ENCODE measurements at regions not wholly inside any gene's neighbourhood (a gene's known extent, or its start where the extent isn't known, plus 50 kb on each side); places are given as distances from the start of the nearest gene placed in this dataset.

- Histone ChIP-seq H3K4me3 (ENCODE audit: low read length) (no peak overlapping the region), H3K36me3 (ENCODE audit: insufficient read depth, low read length) (no peaks in the 10 kb centered on the region), H3K27ac (ENCODE audit: low read depth in 1 of 2, low read length in 2 of 2) (no peak overlapping the region), H3K27me3 (ENCODE audit: control insufficient read depth in 1 of 2, insufficient read depth in 2 of 2, low read length in 2 of 2) (no peaks in the 10 kb centered on the region), H3K9me3 (ENCODE audit: control insufficient read depth in 1 of 2, insufficient read depth in 1 of 2, low read length in 2 of 2) (peaks cover 0 to 6% of the 10 kb centered on the region in 2 experiments), H3K4me1 (ENCODE audit: insufficient read depth, low read length) (no peaks in the 10 kb centered on the region)
- Mint-ChIP-seq H3K9me3 (no peaks in the 10 kb centered on the region), H3K27ac (no peak overlapping the region), H3K4me3 (no peak overlapping the region), H3K36me3 (ENCODE audit: low read depth) (no peaks in the 10 kb centered on the region), H3K4me1 (ENCODE audit: low read depth) (no peaks in the 10 kb centered on the region), H3K27me3 (no peaks in the 10 kb centered on the region)
- ChIA-PET CTCF (no interaction called here), POLR2A (interaction anchor here (1.3 kb wide), 1 partner anchor 57 kb away, joined by 3 read pairs; no protein-coding TSS in a partner anchor)
- no peak for TF ChIP-seq CTCF (IDR thresholded peaks at IDR 0.05)
- DNase-seq (no peak), ATAC-seq (ENCODE audit: poor library complexity) (no peak)
- intact Hi-C loops (cut with DNase I, micrococcal nuclease): no loop called here
These were observed 270.0 kb upstream of the ZFP64 start for GRCh38 chr20:52461582-52461981.

- DNase-seq: no peak
- ChIA-PET POLR2A (no interaction called here), CTCF (no interaction called here)
- H3K36me3 ChIP-seq (ENCODE audit: insufficient read depth, low read length): no peaks in the 10 kb centered on the region
- no peaks in the 10 kb centered on the region for H3K4me1 ChIP-seq (ENCODE audit: insufficient read depth, low read length)
- no peak overlapping the region for H3K27ac ChIP-seq (ENCODE audit: low read depth in 1 of 2, low read length in 2 of 2)
- H3K4me3 Mint-ChIP-seq: no peak overlapping the region
- no peaks in the 10 kb centered on the region for H3K27me3 Mint-ChIP-seq
- H3K36me3 Mint-ChIP-seq (ENCODE audit: low read depth): no peaks in the 10 kb centered on the region
- H3K9me3 Mint-ChIP-seq: no peaks in the 10 kb centered on the region
- no peak overlapping the region for H3K27ac Mint-ChIP-seq
- H3K27me3 ChIP-seq (ENCODE audit: control insufficient read depth in 1 of 2, insufficient read depth in 2 of 2, low read length in 2 of 2): no peaks in the 10 kb centered on the region
- intact Hi-C loops (cut with DNase I, micrococcal nuclease): no loop called here
- no peak for TF ChIP-seq CTCF (IDR thresholded peaks at IDR 0.05)
- H3K9me3 ChIP-seq (ENCODE audit: control insufficient read depth in 1 of 2, insufficient read depth in 1 of 2, low read length in 2 of 2): no peaks in the 10 kb centered on the region
- no peak overlapping the region for H3K4me3 ChIP-seq (ENCODE audit: low read length)
- H3K4me1 Mint-ChIP-seq (ENCODE audit: low read depth): no peaks in the 10 kb centered on the region
- ATAC-seq (ENCODE audit: poor library complexity): no peak
These were observed 267.6 kb upstream of the ZFP64 start for GRCh38 chr20:52459150-52459549.

GRCh38 chr20:52457826-52458225 lies 266.2 kb upstream of the ZFP64 start:
- Mint-ChIP-seq H3K27me3 (no peaks in the 10 kb centered on the region), H3K4me1 (ENCODE audit: low read depth) (peaks cover 8% of the 10 kb centered on the region)

More at GRCh38 chr20:52457826-52458225, 266.2 kb upstream of the ZFP64 start:
- no peak overlapping the region for H3K4me3 ChIP-seq (ENCODE audit: low read length)
- H3K9me3 ChIP-seq (ENCODE audit: control insufficient read depth in 1 of 2, insufficient read depth in 1 of 2, low read length in 2 of 2): no peaks in the 10 kb centered on the region
- no peaks in the 10 kb centered on the region for H3K36me3 ChIP-seq (ENCODE audit: insufficient read depth, low read length)
- H3K27ac ChIP-seq (ENCODE audit: low read depth in 1 of 2, low read length in 2 of 2): no peak overlapping the region
- Mint-ChIP-seq H3K27ac (no peak overlapping the region), H3K36me3 (ENCODE audit: low read depth) (no peaks in the 10 kb centered on the region), H3K9me3 (no peaks in the 10 kb centered on the region), H3K4me3 (no peak overlapping the region)
- ATAC-seq (ENCODE audit: poor library complexity): no peak
- no peak for TF ChIP-seq CTCF (IDR thresholded peaks at IDR 0.05)
- ChIA-PET POLR2A (no interaction called here), CTCF (no interaction called here)
- H3K27me3 ChIP-seq (ENCODE audit: control insufficient read depth in 1 of 2, insufficient read depth in 2 of 2, low read length in 2 of 2): no peaks in the 10 kb centered on the region
- DNase-seq: no peak
- intact Hi-C loops (cut with DNase I, micrococcal nuclease): no loop called here
- H3K4me1 ChIP-seq (ENCODE audit: insufficient read depth, low read length): no peaks in the 10 kb centered on the region
